Keratinocyte (primary cell): ENCODE measurements at regions not wholly inside any gene's neighbourhood (a gene's known extent, or its start where the extent isn't known, plus 50 kb on each side); places are given as distances from the start of the nearest gene placed in this dataset.
"Not testable (repeated sequence)": the region's sequence is repeated elsewhere in the genome, so short reads cannot be mapped to it uniquely, and the experiment has no call there.

Source experiments
- DNase-seq: peaks from one replicate; pipeline ENCODE4 v3.0.0-alpha.2; 2011; ENCODE audit warnings: low read depth, missing footprints, low spot score
- FAIRE-seq: peaks from 2 replicates; lab custom pipeline; 2011; peaks lifted over from hg19 to GRCh38; lab: Jason Lieb, UNC
- H2AFZ ChIP-seq: 2 replicates; pipeline ENCODE4 v1.6.0; 2012; ENCODE audit warnings: low read length, control low read depth, inconsistent platforms; ENCODE audit not compliant: control insufficient read depth
- H3K27ac ChIP-seq: 2 replicates; pipeline ENCODE4 v1.5.1; 2011; ENCODE audit warnings: low read length; ENCODE audit not compliant: control insufficient read depth, insufficient read depth
- H3K27me3 ChIP-seq: 3 replicates; pipeline ENCODE4 v1.6.0; 2011; ENCODE audit warnings: low read length; ENCODE audit not compliant: control insufficient read depth, insufficient read depth; ENCODE audit errors: extremely low read depth
- H3K36me3 ChIP-seq, 2 experiments: 2 replicates in 1 of 2; 3 replicates in 1 of 2; pipeline ENCODE4 v1.5.1; 2011; ENCODE audit warnings: low read length in 2 of 2, mild to moderate bottlenecking in 1 of 2; ENCODE audit not compliant: control insufficient read depth in 2 of 2, insufficient read depth in 2 of 2; ENCODE audit errors: extremely low read depth in 1 of 2
- H3K4me1 ChIP-seq: 3 replicates; pipeline ENCODE4 v1.5.1; 2011; ENCODE audit warnings: low read length; ENCODE audit not compliant: control insufficient read depth, insufficient read depth; ENCODE audit errors: extremely low read depth
- H3K4me2 ChIP-seq: 3 replicates; pipeline ENCODE4 v1.6.0; 2011; ENCODE audit warnings: low read depth, low read length; ENCODE audit not compliant: control insufficient read depth, insufficient read depth; ENCODE audit errors: extremely low read depth
- H3K4me3 ChIP-seq, 3 experiments: fragments of 200-600 bp in 1 of 3; sonication (generic) in 1 of 3; 2 replicates in 2 of 3; 3 replicates in 1 of 3; pipeline ENCODE4 v1.5.1; 2011 to 2016; ENCODE audit warnings: low read length in 3 of 3, mild to moderate bottlenecking in 3 of 3, control low read depth in 2 of 3, inconsistent platforms in 1 of 3, low read depth in 1 of 3, mixed read lengths in 1 of 3, mixed run types in 1 of 3, moderate library complexity in 1 of 3; ENCODE audit not compliant: control insufficient read depth in 2 of 3, insufficient read depth in 2 of 3; ENCODE audit errors: extremely low read depth in 1 of 3
- H3K79me2 ChIP-seq: 2 replicates; pipeline ENCODE4 v1.6.0; 2012; ENCODE audit warnings: low read length; ENCODE audit not compliant: control insufficient read depth, insufficient read depth
- H3K9ac ChIP-seq: 3 replicates; pipeline ENCODE4 v1.6.0; 2011; ENCODE audit warnings: low read length; ENCODE audit not compliant: control insufficient read depth, insufficient read depth; ENCODE audit errors: extremely low read depth
- H3K9me1 ChIP-seq: 3 replicates; pipeline ENCODE4 v1.6.0; 2011; ENCODE audit warnings: low read length; ENCODE audit not compliant: control insufficient read depth, insufficient read depth; ENCODE audit errors: extremely low read depth
- H3K9me3 ChIP-seq: 2 replicates; pipeline ENCODE4 v1.5.1; 2012; ENCODE audit warnings: low read depth, low read length; ENCODE audit not compliant: control insufficient read depth
- H4K20me1 ChIP-seq: 3 replicates; pipeline ENCODE4 v1.6.0; 2011; ENCODE audit warnings: low read length; ENCODE audit not compliant: control insufficient read depth, insufficient read depth; ENCODE audit errors: extremely low read depth
- dilution Hi-C: fragments of 300-500 bp; cut with MboI; formaldehyde crosslinking; loops from one replicate; pipeline ENCODE4 v1.7.0; 2020; ENCODE audit warnings: low sequenced_read_pairs; ENCODE audit not compliant: extremely low pct_ligation_motif_present

- H3K27ac ChIP-seq, FAIRE-seq, DNase-seq, H3K9ac ChIP-seq, dilution Hi-C loops, H3K4me3 ChIP-seq, H3K4me1 ChIP-seq, H3K36me3 ChIP-seq, H3K79me2 ChIP-seq, H2AFZ ChIP-seq, H3K27me3 ChIP-seq, H3K4me2 ChIP-seq, H4K20me1 ChIP-seq, H3K9me1 ChIP-seq, H3K9me3 ChIP-seq: not testable (repeated sequence)
Observed at GRCh38 chr2:89221474-89221873, 530.0 kb downstream of the RPIA start.

GRCh38 chr2:89222063-89222732 is 530.7 kb downstream of the RPIA start:
- H3K27ac ChIP-seq, H2AFZ ChIP-seq, H3K27me3 ChIP-seq, H3K79me2 ChIP-seq, H3K9ac ChIP-seq, H3K4me1 ChIP-seq, H4K20me1 ChIP-seq, H3K4me2 ChIP-seq, H3K9me1 ChIP-seq, H3K9me3 ChIP-seq, dilution Hi-C loops, DNase-seq, FAIRE-seq, H3K36me3 ChIP-seq, H3K4me3 ChIP-seq: not testable (repeated sequence)

GRCh38 chr2:89224803-89225202 is 533.3 kb downstream of the RPIA start:
- H3K4me1 ChIP-seq, H3K9me1 ChIP-seq, dilution Hi-C loops, H2AFZ ChIP-seq, H3K9ac ChIP-seq, H3K36me3 ChIP-seq, H4K20me1 ChIP-seq, DNase-seq, H3K27ac ChIP-seq, H3K9me3 ChIP-seq, H3K27me3 ChIP-seq, H3K79me2 ChIP-seq, H3K4me3 ChIP-seq, FAIRE-seq, H3K4me2 ChIP-seq: not testable (repeated sequence)

- H3K9me1 ChIP-seq, H2AFZ ChIP-seq, H3K4me1 ChIP-seq, H3K36me3 ChIP-seq, FAIRE-seq, H3K27ac ChIP-seq, DNase-seq, H3K9ac ChIP-seq, H3K4me3 ChIP-seq, H3K27me3 ChIP-seq, H3K4me2 ChIP-seq, dilution Hi-C loops, H3K9me3 ChIP-seq, H4K20me1 ChIP-seq, H3K79me2 ChIP-seq: not testable (repeated sequence)
Observed at GRCh38 chr2:89229979-89230378, 538.5 kb downstream of the RPIA start.

- FAIRE-seq: peak; percentile 23
- H2AFZ ChIP-seq, H3K36me3 ChIP-seq, H4K20me1 ChIP-seq, H3K4me1 ChIP-seq, H3K4me2 ChIP-seq, H3K9ac ChIP-seq, DNase-seq, H3K79me2 ChIP-seq, H3K9me1 ChIP-seq, H3K9me3 ChIP-seq, H3K27ac ChIP-seq, dilution Hi-C loops, H3K4me3 ChIP-seq, H3K27me3 ChIP-seq: not testable (repeated sequence)
Observed at GRCh38 chr2:89231241-89231640, 539.8 kb downstream of the RPIA start.
